Left lobe of liver (tissue), 2 donors: ENCODE measurements at regions not wholly inside any gene's neighbourhood (a gene's known extent, or its start where the extent isn't known, plus 50 kb on each side); places are given as distances from the start of the nearest gene placed in this dataset.
"Not testable (repeated sequence)": the region's sequence is repeated elsewhere in the genome, so short reads cannot be mapped to it uniquely, and the experiment has no call there.

Experiments
- ATAC-seq: fragments of 200-7000 bp; cut with Tn5 transposase; one replicate; pipeline ENCODE4 v1.9.1; 2020; ENCODE audit warnings: mild to moderate bottlenecking, moderate library complexity
- DNase-seq: peaks from one replicate; pipeline ENCODE4 v3.0.0-alpha.2; 2020; ENCODE audit warnings: low spot score
- donor health status: DM: no; HTN: no; CAD: no; lungs with moderate emphysema.
- donor health status: DM: no; HTN: yes; CAD: no.

DNA sequence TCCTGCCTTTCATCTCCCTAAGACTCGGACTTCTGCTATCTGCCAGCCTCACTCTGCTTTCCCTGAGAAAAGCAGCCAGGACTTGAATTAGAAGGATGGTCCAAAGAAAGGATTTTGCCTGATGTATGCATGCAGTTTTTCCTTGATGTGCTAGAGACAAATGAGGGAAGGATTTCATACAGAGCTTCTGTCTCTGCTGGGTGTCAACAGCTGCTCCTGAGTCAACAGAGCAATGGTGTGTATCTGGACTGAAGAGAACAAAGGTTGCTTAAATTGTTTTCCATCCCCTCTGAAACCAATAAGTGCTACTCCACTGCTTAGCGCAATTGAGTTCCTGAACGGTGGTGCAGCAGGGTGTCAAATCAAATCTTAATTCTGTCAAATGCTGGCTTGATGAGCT, 680.6 kb upstream of the C16orf82 start:
- DNase-seq (no peak), ATAC-seq (no peak)

DNA sequence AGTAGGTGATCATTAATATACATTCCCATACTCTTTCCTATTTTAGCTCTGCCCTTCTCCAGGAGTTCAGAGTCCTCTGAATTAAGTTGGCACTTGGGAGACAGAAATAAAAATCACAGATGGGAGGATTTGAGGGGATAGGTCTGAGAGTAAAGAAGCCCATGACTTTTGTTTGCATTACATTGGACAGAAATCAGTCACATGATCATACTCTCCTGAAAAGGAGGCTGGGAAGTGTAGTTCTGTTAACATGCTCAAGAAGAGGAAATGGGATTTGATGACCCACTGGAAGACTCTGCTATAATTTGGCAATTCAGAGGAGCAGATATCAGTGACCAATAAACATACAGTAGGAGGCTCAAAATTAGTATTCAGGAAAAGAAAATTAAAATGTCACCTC, 674.9 kb upstream of the C16orf82 start:
- DNase-seq: no peak
- no peak for ATAC-seq

DNA sequence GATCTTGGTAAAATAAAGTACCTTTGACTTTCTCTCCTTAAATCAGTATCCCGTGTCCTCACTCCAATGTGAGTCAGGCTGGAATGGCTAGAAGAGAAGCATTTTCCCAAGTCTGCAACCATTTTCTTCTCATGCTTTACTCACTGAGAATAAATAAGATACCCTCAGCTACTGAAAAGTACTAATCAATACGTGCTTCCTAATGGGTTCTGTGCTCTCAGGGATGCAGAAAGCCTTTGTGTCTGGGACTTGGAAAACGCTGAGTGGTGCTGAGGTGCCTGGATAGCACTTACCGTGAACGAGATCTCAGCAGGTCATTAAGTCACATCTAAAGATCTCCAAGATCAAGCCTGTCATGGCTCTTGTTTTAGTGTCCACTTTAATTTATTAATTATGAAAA, 672.3 kb upstream of the C16orf82 start:
- DNase-seq (no peak), ATAC-seq (no peak)

DNA sequence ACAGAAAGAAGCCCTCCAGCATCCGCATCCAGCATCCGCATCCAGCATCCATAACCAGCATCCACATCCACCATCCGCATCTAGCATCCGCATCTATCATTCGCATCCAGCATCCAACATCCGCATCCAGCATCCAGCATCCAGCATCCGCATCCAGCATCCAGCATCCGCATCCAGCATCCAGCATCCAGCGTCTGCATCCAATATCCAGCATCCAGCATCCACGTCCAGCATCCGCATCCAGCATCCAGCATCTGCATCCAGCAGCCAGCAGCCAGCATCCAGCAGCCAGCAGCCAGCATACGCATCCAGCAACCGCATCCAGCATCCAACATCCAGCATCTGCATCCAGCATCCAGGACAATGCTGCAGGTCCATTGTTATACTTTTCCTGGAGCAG, 671.0 kb upstream of the C16orf82 start:
- ATAC-seq (no peak), DNase-seq (no peak)

DNA sequence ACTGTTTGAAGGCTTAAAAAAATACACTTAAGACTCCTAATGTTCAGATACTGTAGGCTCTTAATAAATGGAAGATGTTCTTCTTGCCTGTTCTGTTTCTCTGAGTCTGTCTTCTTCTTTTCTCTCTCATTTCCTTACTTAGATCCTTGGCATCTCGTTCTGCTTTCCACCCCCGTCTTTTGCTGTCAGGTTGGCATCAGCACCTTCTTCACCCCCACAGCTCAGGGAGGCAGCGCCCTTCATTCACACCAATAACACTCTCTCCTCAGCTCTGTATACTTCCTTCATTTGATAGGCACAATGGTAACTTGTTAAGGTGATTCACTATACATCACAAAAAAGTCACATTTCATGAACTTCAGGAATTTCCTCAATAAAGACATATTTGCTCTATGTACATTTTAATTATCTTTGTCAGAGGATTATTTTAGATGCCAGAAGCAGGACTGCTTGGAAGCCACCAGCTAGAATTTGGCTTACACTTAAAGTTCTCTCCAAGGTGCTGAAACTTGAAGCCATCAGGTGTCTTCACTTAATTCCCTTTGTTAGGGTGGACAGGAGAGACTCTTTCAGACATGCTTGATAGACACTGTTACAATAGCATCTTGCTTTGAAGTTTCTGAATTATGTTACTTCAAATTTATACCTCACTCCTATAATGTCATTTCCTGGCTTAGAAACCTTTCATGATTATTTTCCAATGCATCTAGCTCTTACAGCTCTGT, 670.1 kb upstream of the C16orf82 start:
- DNase-seq (no peak), ATAC-seq (no peak)

DNA sequence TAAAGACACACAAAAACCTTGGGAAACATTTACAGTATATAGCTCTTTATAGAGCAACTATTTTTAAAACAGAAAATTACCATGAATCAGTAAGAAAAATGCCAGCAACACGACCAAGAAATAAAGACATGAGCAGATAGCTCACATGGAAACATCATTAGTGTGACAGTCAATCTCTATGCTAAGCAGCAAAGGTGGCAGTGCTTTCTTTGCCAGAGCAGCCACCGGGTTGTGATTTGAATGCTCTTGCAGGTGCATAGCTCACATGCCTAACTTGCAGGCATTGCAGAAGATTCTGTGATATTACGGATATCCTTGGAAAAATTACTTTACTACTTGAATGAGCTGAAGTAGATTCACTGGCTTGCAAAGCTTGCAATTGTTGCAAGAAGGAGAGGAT, 652.9 kb upstream of the C16orf82 start:
- ATAC-seq (no peak), DNase-seq (no peak)

DNA sequence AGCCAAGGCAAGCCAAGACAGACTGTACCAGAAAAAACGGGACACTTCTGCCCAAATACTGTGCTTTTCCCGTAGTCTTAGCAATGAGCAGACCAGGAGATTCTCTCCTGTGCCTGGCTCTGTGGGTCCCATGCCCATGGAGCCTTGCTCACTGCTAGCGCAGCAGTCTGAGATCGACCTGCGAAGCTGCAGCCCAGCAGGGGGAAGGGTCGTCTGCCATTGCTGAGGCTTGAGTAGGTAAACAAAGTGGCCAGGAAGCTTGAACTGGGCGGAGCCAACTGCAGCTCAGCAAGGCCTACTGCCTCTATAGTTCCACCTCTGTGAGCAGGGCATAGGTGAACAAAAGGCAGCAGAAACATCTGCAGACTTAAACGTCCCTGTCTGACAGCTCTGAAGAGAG, 647.3 kb upstream of the C16orf82 start:
- not testable (repeated sequence) for ATAC-seq, DNase-seq

DNA sequence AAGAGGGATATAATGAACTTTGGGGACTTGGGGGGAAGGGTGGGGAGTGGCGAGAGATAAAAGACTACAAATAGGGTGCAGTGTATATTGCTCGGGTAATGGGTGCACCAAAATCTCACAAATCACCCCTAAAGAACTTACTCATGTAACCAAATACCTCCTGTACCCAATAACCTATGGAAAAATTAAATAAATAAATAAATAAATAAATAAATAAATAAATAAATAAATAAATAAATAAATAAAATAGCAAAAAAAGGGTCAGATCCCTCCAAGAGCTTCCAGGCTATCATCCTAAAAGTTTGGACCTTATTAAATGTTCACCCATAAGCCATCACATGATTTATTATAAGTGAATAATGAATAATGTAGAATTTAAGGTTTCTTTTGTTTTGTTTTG, 636.1 kb upstream of the C16orf82 start:
- DNase-seq: no peak
- ATAC-seq: no peak

DNA sequence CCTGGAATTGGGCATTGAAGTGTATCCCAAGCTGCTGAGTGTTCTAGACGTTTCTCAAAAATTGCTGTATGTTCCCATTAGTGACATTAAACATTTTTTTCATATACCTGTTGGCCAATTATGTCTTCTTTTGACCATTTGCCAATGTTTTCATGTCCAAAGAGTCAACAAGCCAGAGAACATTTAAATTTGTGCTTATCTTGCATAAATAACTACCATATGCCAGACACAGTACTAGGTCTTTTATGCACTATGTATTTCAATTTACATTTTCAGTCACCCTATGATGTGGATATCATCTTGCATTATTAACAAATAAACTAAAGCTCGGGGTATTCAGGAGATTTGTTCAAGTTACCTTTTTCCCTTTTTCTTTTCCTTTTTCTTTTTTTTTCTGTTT, 632.9 kb upstream of the C16orf82 start:
- DNase-seq (no peak), ATAC-seq (no peak)

DNA sequence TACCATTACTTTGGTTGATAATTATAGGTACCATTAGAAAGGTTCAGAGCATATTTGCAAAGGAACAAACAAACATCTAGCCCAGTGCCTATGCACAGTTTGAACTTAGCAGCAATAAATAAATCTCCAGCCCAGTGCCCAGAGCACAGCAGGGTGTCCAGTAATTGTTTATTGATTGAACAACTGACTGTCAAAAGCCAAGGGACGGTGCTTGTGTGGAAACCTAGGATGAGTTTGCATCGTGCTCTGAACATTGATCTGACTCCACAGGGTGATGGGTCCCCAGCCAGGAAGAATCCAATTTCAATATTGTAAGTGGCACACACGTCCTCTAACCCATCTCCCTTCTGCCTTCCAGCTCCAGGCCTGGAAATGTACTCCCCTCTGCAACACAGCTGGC, 625.5 kb upstream of the C16orf82 start:
- no peak for DNase-seq
- ATAC-seq: no peak

DNA sequence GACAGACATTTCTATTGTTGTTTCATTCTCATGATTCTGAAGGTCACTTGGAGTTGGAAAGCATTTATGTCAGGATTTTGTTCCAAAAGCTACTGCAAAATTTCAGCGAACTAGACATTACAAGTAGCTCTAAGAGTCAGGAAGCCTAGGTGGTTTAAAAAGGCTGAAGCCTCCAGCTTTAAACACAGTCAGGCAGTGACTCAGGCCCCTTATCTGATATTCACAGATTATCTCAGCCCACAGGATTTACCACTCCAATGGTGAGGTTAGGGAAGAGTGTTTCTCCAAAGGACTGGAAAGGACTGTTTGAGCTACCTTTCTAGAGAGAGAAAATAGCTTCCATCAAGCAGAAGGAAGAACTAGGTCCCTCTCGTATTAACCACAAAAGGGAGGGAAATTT, 624.4 kb upstream of the C16orf82 start:
- DNase-seq (no peak), ATAC-seq (no peak)

DNA sequence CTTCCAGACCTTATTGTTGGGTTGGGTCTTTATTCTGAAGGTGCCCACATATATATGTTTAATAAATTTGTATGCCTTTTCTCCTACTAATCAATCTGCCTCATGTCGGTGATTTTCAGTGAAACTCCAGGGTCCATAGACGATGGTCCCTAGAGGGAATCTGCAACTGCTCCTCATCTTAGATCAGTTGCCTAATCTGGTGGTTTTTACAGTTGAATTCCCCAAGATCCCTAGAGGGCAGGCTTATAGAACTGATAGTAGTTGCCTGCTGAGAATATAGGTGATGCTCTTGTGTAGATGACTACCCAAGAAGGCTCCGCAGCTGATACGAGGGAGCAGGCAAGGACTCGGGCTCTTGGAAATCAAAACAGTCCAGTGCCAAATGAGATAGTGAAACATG, 619.2 kb upstream of the C16orf82 start:
- DNase-seq (no peak), ATAC-seq (no peak)

DNA sequence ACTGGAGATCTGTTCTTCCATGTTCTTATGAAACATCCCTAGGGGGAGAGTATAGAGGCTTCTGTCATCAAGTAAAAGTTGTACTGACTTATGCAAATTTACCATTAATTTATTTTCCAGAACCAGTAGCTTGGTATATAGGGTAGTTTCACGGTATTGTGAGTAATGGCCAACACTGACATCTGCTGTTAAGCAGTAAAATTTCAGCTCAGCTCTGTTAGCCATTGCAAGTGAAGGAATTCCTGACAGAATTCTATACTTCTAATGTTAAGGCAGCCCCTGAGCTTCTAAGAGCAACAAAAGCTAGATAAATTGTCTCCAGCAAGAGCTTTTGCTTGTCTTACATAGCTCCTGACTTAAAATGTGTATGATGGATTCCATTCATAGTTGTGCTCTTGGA, 613.5 kb upstream of the C16orf82 start:
- DNase-seq: no peak
- no peak for ATAC-seq

DNA sequence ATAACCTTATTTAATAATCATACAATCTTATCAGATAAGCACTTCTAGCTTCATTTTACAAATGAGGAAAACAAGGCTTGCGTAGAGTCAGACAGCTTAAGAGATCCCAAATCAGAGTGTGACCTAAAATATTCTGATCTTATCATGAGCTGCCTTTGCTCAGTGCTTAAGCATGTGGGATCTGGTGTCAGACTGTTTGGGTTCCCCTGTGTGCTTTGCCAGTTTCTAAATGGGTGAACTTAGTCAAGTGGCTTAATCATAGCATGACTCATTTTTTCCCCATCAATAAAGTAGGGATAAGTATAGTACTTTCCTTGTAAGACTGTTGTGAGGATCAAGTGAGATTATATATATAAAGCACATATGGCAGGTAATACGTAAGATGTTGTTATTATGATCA, 612.6 kb upstream of the C16orf82 start:
- no peak for ATAC-seq
- no peak for DNase-seq

DNA sequence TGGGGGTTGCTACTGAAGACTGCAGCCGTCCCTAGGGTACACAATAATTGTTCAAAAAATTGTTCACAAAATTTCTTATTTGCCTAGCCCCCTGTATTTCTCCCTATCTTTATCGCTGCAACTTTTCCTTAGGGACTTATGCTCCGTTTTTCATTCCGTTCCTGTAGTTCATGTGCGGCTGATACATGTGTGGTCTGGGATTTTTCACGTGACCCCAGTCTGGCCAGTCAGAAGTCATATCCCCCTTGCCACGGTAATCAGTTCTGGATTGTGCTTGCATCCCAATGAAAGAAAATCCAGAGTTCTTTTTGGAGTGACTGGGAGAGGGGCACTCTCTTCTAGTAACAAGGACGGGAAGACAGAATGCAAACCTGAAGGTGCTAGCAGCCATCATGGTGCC, 610.7 kb upstream of the C16orf82 start:
- DNase-seq: no peak

DNA sequence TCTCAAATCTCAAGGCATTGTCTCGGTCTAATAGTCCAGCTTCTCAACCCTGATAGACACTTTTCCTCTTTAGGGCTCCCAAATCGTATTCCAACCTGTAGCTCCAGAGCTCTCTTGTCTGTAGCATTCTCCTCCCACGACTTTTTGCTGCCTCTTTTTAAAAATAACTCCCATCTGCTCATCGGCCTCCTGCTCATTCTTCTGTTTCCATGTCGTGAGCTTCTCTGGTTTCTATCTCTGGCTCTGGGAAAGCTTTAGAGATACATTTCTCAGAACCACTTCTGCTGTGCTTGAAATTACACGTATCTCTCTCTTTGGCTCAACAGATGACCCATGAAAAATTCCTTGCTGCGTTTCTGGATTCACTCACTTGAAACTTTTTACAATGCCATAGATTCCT, 609.6 kb upstream of the C16orf82 start:
- ATAC-seq: no peak
- DNase-seq: no peak

More for the DNA sequence above, 610.7 kb upstream of the C16orf82 start:
- no peak for ATAC-seq

DNA sequence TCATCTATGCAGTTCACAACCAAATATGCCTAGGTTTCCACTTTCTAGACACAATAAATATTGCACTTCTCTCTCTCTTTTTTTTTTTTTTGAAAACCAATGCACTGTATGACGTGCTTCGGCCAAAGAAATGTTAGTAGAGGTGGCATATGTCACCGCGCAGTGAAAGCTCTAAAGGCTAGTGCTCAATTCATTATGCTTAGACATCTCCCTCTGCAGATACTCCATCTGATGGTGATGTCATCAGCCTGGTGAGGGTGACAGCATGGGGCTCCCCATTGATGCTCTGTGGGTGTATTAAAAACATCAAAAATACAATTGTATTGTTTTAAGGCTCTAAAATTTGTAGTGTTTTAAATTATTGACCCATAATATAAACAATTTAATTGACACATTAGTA, 608.8 kb upstream of the C16orf82 start:
- no peak for DNase-seq
- no peak for ATAC-seq

DNA sequence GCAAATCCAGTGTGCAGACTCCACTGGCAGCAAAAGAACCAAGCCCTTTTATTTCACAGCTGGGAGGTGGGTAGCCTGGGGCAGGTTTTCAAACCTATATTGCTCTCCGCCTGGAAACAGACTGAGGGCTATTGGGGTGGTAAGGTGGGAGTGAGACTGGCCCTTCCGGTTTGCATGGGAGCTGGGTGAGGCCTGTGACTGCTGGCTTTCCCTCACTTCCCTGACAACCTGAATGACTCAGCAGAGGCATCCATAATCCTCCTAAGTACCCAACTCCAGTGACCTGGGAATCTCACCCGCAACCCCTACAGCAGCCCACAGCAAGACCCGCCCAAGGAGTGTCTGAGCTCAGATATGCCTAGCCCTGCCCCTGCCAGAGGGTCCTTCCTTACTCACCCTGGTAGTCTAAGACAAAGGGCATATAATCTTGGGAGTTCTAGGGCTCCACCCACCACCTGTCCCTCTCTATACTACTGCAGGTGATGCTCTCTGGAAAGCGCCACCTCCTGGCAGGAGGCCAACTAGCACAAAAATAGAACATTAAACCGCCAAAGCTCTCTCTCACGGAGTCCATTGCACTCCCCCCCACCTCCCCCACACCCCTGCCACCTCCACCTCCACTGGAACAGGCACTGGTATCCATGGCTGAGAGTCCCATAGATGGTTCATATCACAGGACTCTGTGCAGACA, 602.0 kb upstream of the C16orf82 start:
- DNase-seq (no peak), ATAC-seq (no peak)

DNA sequence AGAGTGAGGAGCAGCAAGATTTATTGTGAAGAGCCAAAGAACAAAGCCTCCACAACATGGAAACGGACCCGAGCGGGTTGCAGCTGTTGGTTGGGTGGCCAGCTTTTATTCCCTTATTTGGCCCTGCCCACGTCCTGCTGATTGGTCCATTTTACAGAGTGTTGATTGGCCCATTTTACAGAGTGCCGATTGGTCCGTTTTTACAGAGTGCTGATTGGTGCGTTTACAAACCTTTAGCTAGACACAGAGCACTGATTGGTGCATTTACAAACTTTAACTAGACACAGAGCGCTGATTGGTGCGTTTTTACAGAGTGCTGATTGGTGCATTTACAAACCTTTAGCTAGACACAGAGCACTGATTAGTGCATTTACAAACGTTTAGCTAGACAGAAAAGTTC, 592.3 kb upstream of the C16orf82 start:
- not testable (repeated sequence) for ATAC-seq, DNase-seq

DNA sequence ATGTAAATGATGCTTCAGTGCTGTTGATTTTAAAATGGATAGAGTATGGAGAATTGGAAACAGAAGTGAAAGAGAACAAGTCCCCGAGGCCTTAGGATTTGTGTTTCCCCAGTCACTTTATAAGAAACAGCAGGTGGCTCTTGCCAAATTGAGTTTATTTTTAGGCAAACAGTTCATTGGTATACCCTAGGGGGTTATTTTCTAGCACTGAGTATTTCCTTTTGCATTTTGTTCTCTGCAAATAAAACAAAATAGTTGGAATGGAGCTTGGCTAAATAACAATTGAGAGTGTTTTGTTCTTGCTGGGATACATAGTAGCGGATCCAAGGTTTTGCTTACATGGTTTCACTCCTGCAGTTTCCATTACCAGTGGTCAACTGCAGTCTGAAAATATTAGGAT, 591.1 kb upstream of the C16orf82 start:
- DNase-seq (no peak), ATAC-seq (no peak)

DNA sequence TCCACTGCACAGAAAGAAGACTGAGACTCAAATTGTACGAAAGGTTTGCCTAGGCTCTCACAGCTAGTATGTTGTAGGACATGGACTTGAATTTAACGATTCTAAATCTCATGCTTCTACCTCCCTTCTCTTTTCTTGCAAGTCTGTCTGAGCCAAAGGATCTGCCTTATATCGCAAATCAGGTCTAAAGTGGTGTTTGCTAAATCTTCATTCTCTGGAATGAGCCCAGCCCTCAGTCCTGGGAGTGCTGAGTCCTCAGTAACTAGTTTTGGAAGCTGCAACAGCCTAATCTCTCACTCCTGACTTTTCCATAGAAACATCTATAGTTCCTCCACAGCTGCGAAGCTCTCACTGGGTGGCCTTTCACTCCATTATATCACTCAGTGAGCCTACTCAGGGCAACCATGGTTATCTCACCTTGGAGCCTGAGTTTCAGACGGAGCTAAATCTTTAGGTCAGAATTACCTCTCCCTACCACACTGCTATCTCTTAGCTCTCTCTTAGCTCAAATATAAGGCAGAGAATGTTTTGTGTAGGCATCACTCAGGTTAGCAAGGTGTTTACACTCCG, 575.5 kb upstream of the C16orf82 start:
- ATAC-seq: no peak
- DNase-seq: no peak

DNA sequence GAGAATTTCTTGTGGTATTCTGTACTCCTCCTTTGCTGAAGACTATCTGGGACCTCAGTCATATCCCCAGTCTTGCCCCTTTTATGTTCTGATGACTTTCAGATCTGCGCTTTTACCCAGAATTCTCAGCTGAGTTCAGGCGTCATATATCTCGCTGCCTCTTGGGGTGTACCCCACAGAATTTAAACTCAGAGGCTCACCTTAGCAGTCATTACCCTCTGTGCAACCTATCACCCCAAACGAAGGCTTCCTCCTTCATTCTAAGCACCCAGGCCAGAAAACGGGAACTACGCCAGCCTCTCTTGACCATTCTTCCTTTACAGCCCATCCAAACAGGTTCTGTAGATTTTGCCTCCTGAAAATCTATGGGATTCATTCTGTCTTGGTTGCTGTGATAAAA, 574.8 kb upstream of the C16orf82 start:
- DNase-seq: no peak
- no peak for ATAC-seq

DNA sequence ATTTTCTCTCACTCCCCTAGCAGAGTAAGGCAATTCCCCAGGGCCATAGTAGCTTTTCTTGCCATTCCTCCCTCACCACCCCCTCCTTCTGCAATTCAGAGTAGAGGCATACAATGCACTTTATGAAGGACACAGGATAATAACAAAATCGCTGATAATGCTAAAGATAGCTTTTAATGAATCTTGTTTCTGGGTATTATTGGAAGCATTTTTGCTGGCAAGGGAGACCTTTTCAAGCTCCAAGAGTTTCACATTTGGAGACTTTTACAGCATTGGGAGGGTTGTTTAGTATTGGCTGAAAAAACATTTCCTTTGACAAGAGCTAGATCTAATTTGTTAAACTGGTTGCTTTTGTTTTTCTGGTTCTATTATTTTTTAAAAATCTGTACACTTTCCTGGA, 573.0 kb upstream of the C16orf82 start:
- ATAC-seq (no peak), DNase-seq (no peak)
